ENCODE measurements at regions not wholly inside any gene's neighbourhood (a gene's known extent, or its start where the extent isn't known, plus 50 kb on each side); places are given as distances from the start of the nearest gene placed in this dataset.

DNA sequence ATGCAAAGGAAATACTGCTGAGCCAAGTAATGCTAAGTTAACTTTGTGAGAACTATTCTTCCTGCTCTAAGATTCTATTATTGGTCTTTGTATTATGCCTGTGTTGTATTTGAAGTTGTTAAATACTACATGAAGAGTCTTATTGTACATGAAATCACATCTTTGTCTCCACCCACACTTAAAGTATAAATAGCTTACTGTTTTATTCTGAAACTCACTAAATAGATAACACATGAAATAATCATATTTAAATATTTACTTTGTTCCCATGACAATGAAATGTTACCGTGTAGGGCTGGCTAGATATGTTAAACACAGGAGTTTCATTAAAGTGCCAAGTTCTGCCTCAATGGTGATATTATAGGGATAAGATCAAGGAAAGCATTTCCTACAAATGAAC lies 562.1 kb upstream of the ATXN8OS start (continued):
- TF ChIP-seq, protein P1, sequence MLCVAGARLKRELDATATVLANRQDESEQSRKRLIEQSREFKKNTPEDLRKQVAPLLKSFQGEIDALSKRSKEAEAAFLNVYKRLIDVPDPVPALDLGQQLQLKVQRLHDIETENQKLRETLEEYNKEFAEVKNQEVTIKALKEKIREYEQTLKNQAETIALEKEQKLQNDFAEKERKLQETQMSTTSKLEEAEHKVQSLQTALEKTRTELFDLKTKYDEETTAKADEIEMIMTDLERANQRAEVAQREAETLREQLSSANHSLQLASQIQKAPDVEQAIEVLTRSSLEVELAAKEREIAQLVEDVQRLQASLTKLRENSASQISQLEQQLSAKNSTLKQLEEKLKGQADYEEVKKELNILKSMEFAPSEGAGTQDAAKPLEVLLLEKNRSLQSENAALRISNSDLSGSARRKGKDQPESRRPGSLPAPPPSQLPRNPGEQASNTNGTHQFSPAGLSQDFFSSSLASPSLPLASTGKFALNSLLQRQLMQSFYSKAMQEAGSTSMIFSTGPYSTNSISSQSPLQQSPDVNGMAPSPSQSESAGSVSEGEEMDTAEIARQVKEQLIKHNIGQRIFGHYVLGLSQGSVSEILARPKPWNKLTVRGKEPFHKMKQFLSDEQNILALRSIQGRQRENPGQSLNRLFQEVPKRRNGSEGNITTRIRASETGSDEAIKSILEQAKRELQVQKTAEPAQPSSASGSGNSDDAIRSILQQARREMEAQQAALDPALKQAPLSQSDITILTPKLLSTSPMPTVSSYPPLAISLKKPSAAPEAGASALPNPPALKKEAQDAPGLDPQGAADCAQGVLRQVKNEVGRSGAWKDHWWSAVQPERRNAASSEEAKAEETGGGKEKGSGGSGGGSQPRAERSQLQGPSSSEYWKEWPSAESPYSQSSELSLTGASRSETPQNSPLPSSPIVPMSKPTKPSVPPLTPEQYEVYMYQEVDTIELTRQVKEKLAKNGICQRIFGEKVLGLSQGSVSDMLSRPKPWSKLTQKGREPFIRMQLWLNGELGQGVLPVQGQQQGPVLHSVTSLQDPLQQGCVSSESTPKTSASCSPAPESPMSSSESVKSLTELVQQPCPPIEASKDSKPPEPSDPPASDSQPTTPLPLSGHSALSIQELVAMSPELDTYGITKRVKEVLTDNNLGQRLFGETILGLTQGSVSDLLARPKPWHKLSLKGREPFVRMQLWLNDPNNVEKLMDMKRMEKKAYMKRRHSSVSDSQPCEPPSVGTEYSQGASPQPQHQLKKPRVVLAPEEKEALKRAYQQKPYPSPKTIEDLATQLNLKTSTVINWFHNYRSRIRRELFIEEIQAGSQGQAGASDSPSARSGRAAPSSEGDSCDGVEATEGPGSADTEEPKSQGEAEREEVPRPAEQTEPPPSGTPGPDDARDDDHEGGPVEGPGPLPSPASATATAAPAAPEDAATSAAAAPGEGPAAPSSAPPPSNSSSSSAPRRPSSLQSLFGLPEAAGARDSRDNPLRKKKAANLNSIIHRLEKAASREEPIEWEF (IDR thresholded peaks at IDR 0.05; ENCODE audit: insufficient replicate concordance, low read depth, low read length), result no peak
- no peak for TF ChIP-seq PAX8 (IDR thresholded peaks at IDR 0.05)

DNA sequence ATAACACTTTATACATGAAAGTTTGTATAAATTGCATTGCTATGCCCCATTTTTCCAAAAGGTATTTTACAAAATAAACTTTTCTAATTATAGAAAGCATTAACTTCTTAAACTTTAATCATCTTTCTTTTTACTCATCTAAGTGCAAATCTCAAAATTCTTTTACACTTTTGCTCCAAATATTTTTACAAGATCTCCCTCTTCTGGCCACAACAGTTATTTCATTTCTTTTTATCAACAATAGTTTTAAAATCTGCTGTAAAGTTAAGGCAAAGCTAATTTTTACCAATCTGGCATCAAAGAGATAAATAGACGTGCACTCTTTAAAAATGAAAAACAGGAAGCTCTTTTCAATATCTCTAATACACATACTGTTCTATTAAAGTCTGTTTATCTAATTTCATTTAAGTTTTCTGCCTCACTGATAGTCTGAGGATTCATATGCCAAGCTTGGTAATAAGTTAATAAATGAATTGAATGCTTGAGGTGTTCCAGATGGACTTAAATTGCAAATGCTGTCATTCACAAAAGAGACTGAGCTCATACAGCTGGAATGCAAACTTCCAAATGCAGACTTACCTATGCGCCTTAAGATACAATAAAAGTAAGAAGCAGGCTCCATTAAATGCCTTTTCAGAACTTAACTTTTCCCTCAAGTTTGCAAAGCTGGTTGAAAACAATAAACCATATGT lies 583.0 kb upstream of the ATXN8OS start:
- Histone ChIP-seq H3K9me3 (replicated peaks; ENCODE audit: control insufficient read depth, insufficient read depth, low read length) (no peaks in the 10 kb centered on the region), H3K79me2 (ENCODE audit: control insufficient read depth, insufficient read depth, low read length) (no peaks in the 10 kb centered on the region), H3K4me1 (ENCODE audit: control insufficient read depth, insufficient read depth, low read length) (no peaks in the 10 kb centered on the region), H3K27me3 (replicated peaks in 1 of 2; ENCODE audit: control insufficient read depth in 2 of 2, insufficient read depth in 2 of 2, low read length in 1 of 2) (no peaks in the 10 kb centered on the region), H3K4me3 (no peak overlapping the region), H3K4me2 (ENCODE audit: control insufficient read depth, insufficient read depth) (no peak overlapping the region), H3K9ac (ENCODE audit: control insufficient read depth, insufficient read depth, low read length) (no peak overlapping the region), H4K20me1 (ENCODE audit: control insufficient read depth, insufficient read depth) (no peaks in the 10 kb centered on the region), H3K36me3 (ENCODE audit: control insufficient read depth in 2 of 2, insufficient read depth in 2 of 2, low read length in 1 of 2) (no peaks in the 10 kb centered on the region), H3K27ac (ENCODE audit: control insufficient read depth, insufficient read depth) (no peak overlapping the region), H2AFZ (ENCODE audit: control insufficient read depth, low read depth, low read length) (no peak overlapping the region)
- DNase-seq (ENCODE audit: low read depth, low spot score) (no peak), ATAC-seq (no peak), FAIRE-seq (no peak)
- POLR2A ChIA-PET, result no interaction called here
- no TSS peak for BruUV-seq (replicated peaks)
- in situ Hi-C loops (cut with MboI), result no loop called here
- WGBS (ENCODE audit: insufficient coverage, insufficient replicate concordance, low lambda C conversion rate, missing lambda C conversion rate), result 0% methylated on average over 2 of the region's 2 CpGs
- SMC1A ChIA-PET (ENCODE audit: uncharacterized antibody, unreplicated experiment), result interaction anchor here (1.0 to 1.5 kb wide), 3 partner anchors 8 to 339 kb away, joined by 3 to 4 read pairs (median 3); no protein-coding TSS in a partner anchor
- RAD21 ChIA-PET (ENCODE audit: unreplicated experiment), result interaction anchor here (0.6 to 1.0 kb wide), 2 partner anchors 13 to 479 kb away, joined by 3 to 5 read pairs; no protein-coding TSS in a partner anchor
- intact Hi-C loops (cut with micrococcal nuclease; ENCODE audit: unreplicated experiment), result loop anchor here (10.0 kb wide), 1 partner anchor 1220 kb away; no protein-coding TSS in a partner anchor
- CTCF ChIA-PET, result interaction anchor here (0.7 to 1.7 kb wide), 5 partner anchors 11 to 1631 kb away, joined by 3 to 5 read pairs (median 3); no protein-coding TSS in a partner anchor
- TF ChIP-seq CTCF (IDR thresholded peaks at IDR 0.05 in 2 of 3, conservative IDR thresholded peaks at IDR 0.05 in 1 of 3; ENCODE audit: control insufficient read depth in 2 of 3, extremely low read depth in 1 of 3, insufficient read depth in 1 of 3, low read depth in 3 of 3, low read length in 3 of 3) (peak in 1 of 3 experiments; percentile 6; a peak in 2 of 6 replicates), IKZF2 (IDR thresholded peaks at IDR 0.05) (no peak)
